GM23248 (cell line): ENCODE measurements at regions not wholly inside any gene's neighbourhood (a gene's known extent, or its start where the extent isn't known, plus 50 kb on each side); places are given as distances from the start of the nearest gene placed in this dataset.

ENCODE experiments used
- EZH2 ChIP-seq: fragments of 200-600 bp; sonication (generic); IDR thresholded peaks from 2 replicates; pipeline ENCODE4 v1.6.1; 2018; ENCODE audit warnings: antibody characterized with exemption, mild to moderate bottlenecking; ENCODE audit not compliant: insufficient read depth, poor library complexity, severe bottlenecking
- EZH2phosphoT487 ChIP-seq: fragments of 200-600 bp; sonication (generic); IDR thresholded peaks from 2 replicates; pipeline ENCODE4 v1.6.1; 2018; ENCODE audit warnings: antibody characterized with exemption, moderate library complexity, mild to moderate bottlenecking, low read depth; ENCODE audit not compliant: insufficient read depth

DNA sequence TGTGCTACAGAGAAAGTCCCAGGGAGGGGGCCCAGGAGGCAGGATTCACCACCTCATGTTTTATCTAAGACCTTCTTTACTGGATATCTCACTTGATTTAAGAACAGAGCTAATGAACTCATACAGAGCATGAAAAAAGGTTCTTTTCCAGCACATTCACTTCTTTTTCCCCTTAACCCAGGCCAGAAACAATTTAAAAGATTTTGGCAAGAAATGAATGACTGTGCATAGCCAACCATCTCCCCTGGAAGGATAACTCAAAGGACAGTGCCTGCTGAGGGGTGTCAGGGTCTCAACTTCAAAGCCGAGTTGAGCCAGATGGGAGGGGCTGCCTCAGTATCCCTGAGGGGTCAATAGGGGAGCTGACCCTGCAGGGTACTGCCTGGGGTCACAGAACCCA, 253.4 kb downstream of the SOD2 start:
- TF ChIP-seq EZH2 (no peak), EZH2phosphoT487 (no peak)
